CD4-positive, alpha-beta T cell (primary cell): ENCODE measurements at regions not wholly inside any gene's neighbourhood (a gene's known extent, or its start where the extent isn't known, plus 50 kb on each side); places are given as distances from the start of the nearest gene placed in this dataset.

ENCODE experiments used
- ATAC-seq: fragments of 200-7000 bp; cut with Tn5 transposase; one replicate; pipeline ENCODE4 v1.10.0; 2022; ENCODE audit warnings: mild to moderate bottlenecking; ENCODE audit not compliant: poor library complexity
- CTCF ChIA-PET: fragments of 350-600 bp; sonication (Branson Sonifier 250); formaldehyde crosslinking; loops from one replicate; lab custom pipeline; 2021; ENCODE audit warnings: antibody characterized with exemption, inconsistent platforms; lab: Charles Lee
- POLR2A ChIA-PET: fragments of 350-600 bp; sonication (Branson Sonifier 250); formaldehyde crosslinking; loops from one replicate; lab custom pipeline; 2021; ENCODE audit warnings: antibody characterized with exemption, inconsistent platforms; lab: Charles Lee
- DNase-seq, 14 experiments: peaks; one replicate each; pipeline ENCODE4 v3.0.0-alpha.2; 2013 to 2020; ENCODE audit warnings: mixed read lengths in 2 of 14
- H3K27ac ChIP-seq, 2 donors: one replicate each; pipeline versions ENCODE4 v1.5.1 to v1.7.0; 2013; ENCODE audit warnings: low read length in 2 of 2, low read depth in 1 of 2, mild to moderate bottlenecking in 1 of 2
- H3K27me3 ChIP-seq, 2 experiments: 1 replicate in 1 of 2; 2 replicates in 1 of 2; pipeline versions ENCODE4 v1.6.1 to v1.7.0; 2013; ENCODE audit warnings: low read length in 2 of 2, control low read depth in 1 of 2, mild to moderate bottlenecking in 1 of 2, moderate library complexity in 1 of 2; ENCODE audit not compliant: insufficient read depth in 2 of 2, control insufficient read depth in 1 of 2
- H3K36me3 ChIP-seq: one replicate; pipeline ENCODE4 v1.6.1; 2013; ENCODE audit warnings: low read length, control low read depth; ENCODE audit not compliant: insufficient read depth
- H3K4me1 ChIP-seq: one replicate; pipeline ENCODE4 v1.6.1; 2013; ENCODE audit warnings: low read length, control low read depth; ENCODE audit not compliant: insufficient read depth
- H3K4me3 ChIP-seq: one replicate; pipeline ENCODE4 v1.5.1; 2013; ENCODE audit warnings: mild to moderate bottlenecking, low read length, moderate library complexity
- H3K9me3 ChIP-seq, 2 experiments: 1 replicate in 1 of 2; 2 replicates in 1 of 2; pipeline versions ENCODE4 v1.6.1 to v1.7.0; 2013; ENCODE audit warnings: low read length in 2 of 2, mild to moderate bottlenecking in 2 of 2, control low read depth in 1 of 2, moderate library complexity in 1 of 2; ENCODE audit not compliant: control insufficient read depth in 1 of 2, insufficient read depth in 1 of 2
- H3K27ac Mint-ChIP-seq: one replicate; pipeline ENCODE4 v1.8.0; 2020; ENCODE audit warnings: mixed read lengths
- H3K27me3 Mint-ChIP-seq: one replicate; pipeline ENCODE4 v1.8.0; 2021; ENCODE audit warnings: mixed read lengths
- H3K36me3 Mint-ChIP-seq: one replicate; pipeline ENCODE4 v1.8.0; 2021; ENCODE audit warnings: low read depth, mixed read lengths
- H3K4me1 Mint-ChIP-seq: one replicate; pipeline ENCODE4 v1.8.0; 2021; ENCODE audit warnings: low read depth, mixed read lengths
- H3K4me3 Mint-ChIP-seq: one replicate; pipeline ENCODE4 v1.8.0; 2020; ENCODE audit warnings: mild to moderate bottlenecking, mixed read lengths
- H3K9me3 Mint-ChIP-seq: one replicate; pipeline ENCODE4 v1.8.0; 2020; ENCODE audit warnings: mixed read lengths
- CTCF ChIP-seq: fragments of 200-600 bp; IDR thresholded peaks from one replicate; pipeline ENCODE4 v1.8.0; 2022; ENCODE audit warnings: antibody characterized with exemption, mild to moderate bottlenecking
- intact Hi-C, 2 experiments: fragments of 100-400 bp; cut with DNase I in 1 of 2; cut with micrococcal nuclease in 1 of 2; formaldehyde crosslinking; loops; one replicate each; pipeline versions ENCODE4 v1.15.1 to v1.9.0; 2023 to 2025; cut with DNase I, micrococcal nuclease

GRCh38 chrX:21004835-21005234 is 369.4 kb upstream of the CNKSR2 start:
- Histone ChIP-seq H3K36me3 (no peaks in the 10 kb centered on the region), H3K9me3 (no peaks in the 10 kb centered on the region), H3K27me3 (no peaks in the 10 kb centered on the region), H3K4me3 (no peak overlapping the region), H3K4me1 (no peaks in the 10 kb centered on the region), H3K27ac (no peak overlapping the region)
- intact Hi-C loops: no loop called here
- Mint-ChIP-seq H3K4me1 (no peaks in the 10 kb centered on the region), H3K27ac (no peak overlapping the region), H3K36me3 (no peaks in the 10 kb centered on the region), H3K9me3 (no peaks in the 10 kb centered on the region), H3K4me3 (no peak overlapping the region), H3K27me3 (no peaks in the 10 kb centered on the region)
- ChIA-PET CTCF (no interaction called here), POLR2A (no interaction called here)
- DNase-seq: no peak
- ATAC-seq: no peak
- TF ChIP-seq CTCF: no peak

- Histone ChIP-seq H3K36me3 (no peaks in the 10 kb centered on the region), H3K9me3 (no peaks in the 10 kb centered on the region), H3K27ac (no peak overlapping the region), H3K27me3 (no peaks in the 10 kb centered on the region), H3K4me3 (no peak overlapping the region), H3K4me1 (no peaks in the 10 kb centered on the region)
- POLR2A ChIA-PET: no interaction called here
- ATAC-seq (no peak), DNase-seq (no peak)
- intact Hi-C loops: no loop called here
- Mint-ChIP-seq H3K4me3 (no peak overlapping the region), H3K27ac (no peak overlapping the region), H3K27me3 (no peaks in the 10 kb centered on the region), H3K9me3 (no peaks in the 10 kb centered on the region), H3K36me3 (no peaks in the 10 kb centered on the region), H3K4me1 (no peaks in the 10 kb centered on the region)
- no peak for TF ChIP-seq CTCF
- CTCF ChIA-PET: no interaction called here
These were observed 378.4 kb upstream of the CNKSR2 start for GRCh38 chrX:20995829-20996228.

GRCh38 chrX:20989361-20989760 is 384.9 kb upstream of the CNKSR2 start:
- no peaks in the 10 kb centered on the region for H3K36me3 ChIP-seq
- H3K4me3 ChIP-seq: no peak overlapping the region
- POLR2A ChIA-PET: no interaction called here
- H3K4me1 ChIP-seq: no peaks in the 10 kb centered on the region
- ATAC-seq (no peak), DNase-seq (no peak)
- Mint-ChIP-seq H3K4me1 (no peaks in the 10 kb centered on the region), H3K36me3 (no peaks in the 10 kb centered on the region), H3K27me3 (no peaks in the 10 kb centered on the region), H3K27ac (no peak overlapping the region), H3K9me3 (no peaks in the 10 kb centered on the region), H3K4me3 (no peak overlapping the region)
- H3K27me3 ChIP-seq: no peaks in the 10 kb centered on the region
- no peak for TF ChIP-seq CTCF
- no peaks in the 10 kb centered on the region for H3K9me3 ChIP-seq
- CTCF ChIA-PET: no interaction called here
- intact Hi-C loops: no loop called here
- no peak overlapping the region for H3K27ac ChIP-seq
